H9 (cell line): ENCODE measurements at regions not wholly inside any gene's neighbourhood (a gene's known extent, or its start where the extent isn't known, plus 50 kb on each side); places are given as distances from the start of the nearest gene placed in this dataset.

Source experiments
- DNase-seq: peaks from one replicate; pipeline ENCODE4 v3.0.0-alpha.2; 2017
- H2AFZ ChIP-seq: one replicate; pipeline ENCODE4 v1.6.1; 2013; ENCODE audit warnings: mild to moderate bottlenecking, low read length, control low read depth, moderate library complexity
- H2AK5ac ChIP-seq: 2 replicates; pipeline ENCODE4 v1.6.1; 2013; ENCODE audit warnings: low read length, control low read depth, mixed read lengths; ENCODE audit not compliant: insufficient read length
- H2BK120ac ChIP-seq: one replicate; pipeline ENCODE4 v1.6.1; 2013; ENCODE audit warnings: low read depth, mild to moderate bottlenecking, low read length, control low read depth, inconsistent platforms; ENCODE audit not compliant: poor library complexity, severe bottlenecking
- H2BK12ac ChIP-seq: 2 replicates; pipeline ENCODE4 v1.6.1; 2013; ENCODE audit warnings: low read length, control low read depth, mixed read lengths, low read depth; ENCODE audit not compliant: insufficient read length
- H2BK15ac ChIP-seq: 2 replicates; pipeline ENCODE4 v1.6.1; 2013; ENCODE audit warnings: low read depth, low read length, control low read depth
- H2BK20ac ChIP-seq: one replicate; pipeline ENCODE4 v1.6.1; 2013; ENCODE audit warnings: low read depth, mild to moderate bottlenecking, low read length, control low read depth, inconsistent platforms; ENCODE audit not compliant: poor library complexity, severe bottlenecking
- H2BK5ac ChIP-seq: 2 replicates; pipeline ENCODE4 v1.6.1; 2013; ENCODE audit warnings: low read length, control low read depth, mixed read lengths; ENCODE audit not compliant: insufficient read length
- H3K14ac ChIP-seq: 2 replicates; pipeline ENCODE4 v1.6.1; 2013; ENCODE audit warnings: low read length, control low read depth; ENCODE audit not compliant: insufficient read depth
- H3K18ac ChIP-seq: 2 replicates; pipeline ENCODE4 v1.6.1; 2013; ENCODE audit warnings: low read depth, mild to moderate bottlenecking, mixed read lengths, low read length, control low read depth; ENCODE audit not compliant: insufficient read length
- H3K23ac ChIP-seq: 2 replicates; pipeline ENCODE4 v1.6.1; 2013; ENCODE audit warnings: low read length, control low read depth, mixed read lengths, low read depth; ENCODE audit not compliant: insufficient read length
- H3K23me2 ChIP-seq: 2 replicates; pipeline ENCODE4 v1.6.1; 2013; ENCODE audit warnings: low read depth, mild to moderate bottlenecking, mixed read lengths, low read length, control low read depth; ENCODE audit not compliant: insufficient read length, poor library complexity, severe bottlenecking
- H3K27ac ChIP-seq: 2 replicates; pipeline ENCODE4 v1.5.1; 2013; ENCODE audit warnings: low read length, control low read depth, mixed read lengths, low read depth; ENCODE audit not compliant: insufficient read length
- H3K27me3 ChIP-seq: 2 replicates; pipeline ENCODE4 v1.6.1; 2013; ENCODE audit warnings: low read length, control low read depth, inconsistent platforms; ENCODE audit not compliant: insufficient read depth
- H3K4ac ChIP-seq: 2 replicates; pipeline ENCODE4 v1.6.1; 2013; ENCODE audit warnings: low read depth, mild to moderate bottlenecking, control low read depth, inconsistent platforms, low read length, moderate library complexity
- H3K4me1 ChIP-seq: 2 replicates; pipeline ENCODE4 v1.6.1; 2013; ENCODE audit warnings: low read length, control low read depth, inconsistent platforms; ENCODE audit not compliant: insufficient read depth
- H3K4me2 ChIP-seq: 2 replicates; pipeline ENCODE4 v1.6.1; 2013; ENCODE audit warnings: low read length, control low read depth, mixed read lengths; ENCODE audit not compliant: insufficient read length, insufficient read depth
- H3K56ac ChIP-seq: 2 replicates; pipeline ENCODE4 v1.6.1; 2013; ENCODE audit warnings: low read depth, mild to moderate bottlenecking, mixed read lengths, low read length, control low read depth; ENCODE audit not compliant: insufficient read length
- H3K79me1 ChIP-seq: 2 replicates; pipeline ENCODE4 v1.6.1; 2013; ENCODE audit warnings: low read depth, mild to moderate bottlenecking, moderate library complexity, low read length, control low read depth, inconsistent platforms; ENCODE audit not compliant: insufficient read depth, poor library complexity, severe bottlenecking
- H3K79me2 ChIP-seq: 2 replicates; pipeline ENCODE4 v1.6.1; 2013; ENCODE audit warnings: low read length, control low read depth, inconsistent platforms; ENCODE audit not compliant: insufficient read depth
- H3K9ac ChIP-seq: 2 replicates; pipeline ENCODE4 v1.6.1; 2013; ENCODE audit warnings: low read length, control low read depth, mixed read lengths; ENCODE audit not compliant: insufficient read length; ENCODE audit errors: extremely low read depth
- H3K9me3 ChIP-seq: one replicate; pipeline ENCODE4 v1.6.1; 2013; ENCODE audit warnings: low read depth, low read length, inconsistent platforms; ENCODE audit not compliant: control insufficient read depth
- H3T11ph ChIP-seq: one replicate; pipeline ENCODE4 v1.6.1; 2013; ENCODE audit warnings: mild to moderate bottlenecking, low read length, control low read depth, inconsistent platforms
- H4K20me1 ChIP-seq: one replicate; pipeline ENCODE4 v1.6.1; 2013; ENCODE audit not compliant: control insufficient read depth, insufficient read length, insufficient read depth
- H4K5ac ChIP-seq: 2 replicates; pipeline ENCODE4 v1.6.1; 2013; ENCODE audit warnings: low read depth, mild to moderate bottlenecking, mixed read lengths, low read length, control low read depth; ENCODE audit not compliant: insufficient read length
- H4K8ac ChIP-seq: replicated peaks from 2 replicates; pipeline ENCODE4 v1.6.1; 2013; ENCODE audit warnings: low read length, control low read depth, mixed read lengths, low read depth; ENCODE audit not compliant: insufficient read length
- H4K91ac ChIP-seq: 2 replicates; pipeline ENCODE4 v1.6.1; 2013; ENCODE audit warnings: low read depth, mild to moderate bottlenecking, moderate library complexity, mixed read lengths, low read length, control low read depth; ENCODE audit not compliant: insufficient read length
- H3K27ac Mint-ChIP-seq, 3 experiments: 2 replicates in 2 of 3; 3 replicates in 1 of 3; pipeline ENCODE4 v1.8.0; 2020 to 2021; ENCODE audit warnings: mixed read lengths in 3 of 3, mild to moderate bottlenecking in 1 of 3, moderate library complexity in 1 of 3
- H3K27me3 Mint-ChIP-seq: 2 replicates; pipeline ENCODE4 v1.8.0; 2021; ENCODE audit warnings: low read depth, mild to moderate bottlenecking, moderate library complexity, mixed read lengths
- H3K36me3 Mint-ChIP-seq, 3 experiments: 2 replicates in 2 of 3; 3 replicates in 1 of 3; pipeline ENCODE4 v1.8.0; 2020 to 2021; ENCODE audit warnings: low read depth in 3 of 3, mixed read lengths in 3 of 3; ENCODE audit not compliant: insufficient read depth in 1 of 3
- H3K4me1 Mint-ChIP-seq, 2 experiments: 2 replicates each; pipeline ENCODE4 v1.8.0; 2020; ENCODE audit warnings: mixed read lengths in 2 of 2
- H3K4me3 Mint-ChIP-seq, 2 experiments: 2 replicates in 1 of 2; 3 replicates in 1 of 2; pipeline ENCODE4 v1.8.0; 2020 to 2021; ENCODE audit warnings: mild to moderate bottlenecking in 2 of 2, mixed read lengths in 2 of 2, moderate library complexity in 1 of 2
- H3K9me3 Mint-ChIP-seq, 2 experiments: 2 replicates in 1 of 2; 3 replicates in 1 of 2; pipeline ENCODE4 v1.8.0; 2020; ENCODE audit warnings: mild to moderate bottlenecking in 2 of 2, mixed read lengths in 2 of 2, moderate library complexity in 1 of 2
- CTCF ChIP-seq: fragments of 200-600 bp; sonication (generic); conservative IDR thresholded peaks from 3 replicates; pipeline ENCODE4 v1.8.0; 2021; ENCODE audit warnings: antibody characterized with exemption, mild to moderate bottlenecking
- WGBS: extraction: QIAGEN DNeasy Blood & Tissue Kit; methylation state at CpG from one replicate; pipeline ENCODE4 v1.1.7; 2013; ENCODE audit warnings: missing lambda C conversion rate, low lambda C conversion rate, mixed read lengths; ENCODE audit not compliant: insufficient read length; ENCODE audit errors: extremely low coverage; 5-methylcytosine and 5-hydroxymethylcytosine counted together

- Histone ChIP-seq H3K9ac (no peak overlapping the region), H4K20me1 (no peaks in the 10 kb centered on the region), H3K56ac (no peak overlapping the region), H2BK12ac (no peak overlapping the region), H3K79me2 (no peaks in the 10 kb centered on the region), H2AFZ (no peak overlapping the region), H3K23me2 (no peaks in the 10 kb centered on the region), H3K23ac (no peak overlapping the region), H2BK5ac (no peak overlapping the region), H3K14ac (no peak overlapping the region), H3T11ph (no peak overlapping the region), H2AK5ac (no peak overlapping the region), H3K79me1 (no peaks in the 10 kb centered on the region), H2BK15ac (no peak overlapping the region), H2BK20ac (no peak overlapping the region), H3K4ac (no peak overlapping the region), H3K27me3 (no peaks in the 10 kb centered on the region), H3K27ac (no peak overlapping the region), H3K9me3 (no peaks in the 10 kb centered on the region), H3K4me1 (peaks cover 3% of the 10 kb centered on the region; the same call in 1 of the 2 replicates), H3K18ac (no peak overlapping the region), H3K4me2 (no peak overlapping the region), H2BK120ac (peak overlapping the region; percentile 23), H4K5ac (no peak overlapping the region), H4K91ac (no peak overlapping the region), H4K8ac (no peak overlapping the region)
- no CpG with 5 or more reads among the region's 11 CpGs for WGBS
- Mint-ChIP-seq H3K27me3 (no peaks in the 10 kb centered on the region), H3K36me3 (no peaks in the 10 kb centered on the region), H3K27ac (no peak overlapping the region), H3K4me1 (peaks cover 12 to 19% of the 10 kb centered on the region in 2 experiments), H3K4me3 (no peak overlapping the region), H3K9me3 (no peaks in the 10 kb centered on the region)
- DNase-seq, result no peak
- no peak for TF ChIP-seq CTCF
Measured at GRCh38 chr3:24645047-24645446, 150.4 kb upstream of the THRB start.
